Mesothelial cell of epicardium (in vitro differentiated cells): ENCODE measurements at regions not wholly inside any gene's neighbourhood (a gene's known extent, or its start where the extent isn't known, plus 50 kb on each side); places are given as distances from the start of the nearest gene placed in this dataset.

Experiments used
- DNase-seq, 2 experiments: peaks; one replicate each; pipeline ENCODE4 v3.0.0; 2021; ENCODE audit warnings: low spot score in 2 of 2; ENCODE audit not compliant: unreplicated experiment in 2 of 2
- H3K27ac Mint-ChIP-seq: 2 replicates; pipeline ENCODE4 v1.8.0; 2021; ENCODE audit warnings: mixed read lengths
- H3K27me3 Mint-ChIP-seq: 2 replicates; pipeline ENCODE4 v1.8.0; 2021; ENCODE audit warnings: low read depth, mixed read lengths
- H3K36me3 Mint-ChIP-seq: 2 replicates; pipeline ENCODE4 v1.8.0; 2021; ENCODE audit warnings: mixed read lengths
- H3K4me1 Mint-ChIP-seq: 2 replicates; pipeline ENCODE4 v1.8.0; 2021; ENCODE audit warnings: mixed read lengths
- H3K4me3 Mint-ChIP-seq: 2 replicates; pipeline ENCODE4 v1.8.0; 2021; ENCODE audit warnings: mild to moderate bottlenecking, moderate library complexity, mixed read lengths
- H3K9me3 Mint-ChIP-seq: 2 replicates; pipeline ENCODE4 v1.8.0; 2021; ENCODE audit warnings: mixed read lengths
- CTCF ChIP-seq: fragments of 200-600 bp; sonication (generic); IDR thresholded peaks from one replicate; pipeline ENCODE4 v1.5.0; 2021; ENCODE audit warnings: antibody characterized with exemption; ENCODE audit not compliant: unreplicated experiment

GRCh38 chr20:6925744-6926278 is 158.3 kb downstream of the BMP2 start:
- DNase-seq = no peak
- Mint-ChIP-seq H3K27me3 (no peaks in the 10 kb centered on the region), H3K27ac (peak overlapping the region; percentile 64), H3K4me3 (no peak overlapping the region), H3K9me3 (peaks cover 6% of the 10 kb centered on the region), H3K4me1 (peaks cover 17% of the 10 kb centered on the region), H3K36me3 (no peaks in the 10 kb centered on the region)
- TF ChIP-seq CTCF = no peak

GRCh38 chr20:6940048-6940447 is 172.6 kb downstream of the BMP2 start:
- DNase-seq = no peak
- peak; percentile 36 for TF ChIP-seq CTCF
- no peak overlapping the region for H3K27ac Mint-ChIP-seq
- no peaks in the 10 kb centered on the region for H3K27me3 Mint-ChIP-seq
- no peaks in the 10 kb centered on the region for H3K36me3 Mint-ChIP-seq
- no peak overlapping the region for H3K4me3 Mint-ChIP-seq
- peaks cover 2% of the 10 kb centered on the region for H3K4me1 Mint-ChIP-seq
- H3K9me3 Mint-ChIP-seq = no peaks in the 10 kb centered on the region

GRCh38 chr20:6940876-6941275 is 173.4 kb downstream of the BMP2 start:
- H3K27me3 Mint-ChIP-seq = no peaks in the 10 kb centered on the region
- no peak overlapping the region for H3K4me3 Mint-ChIP-seq
- H3K36me3 Mint-ChIP-seq = no peaks in the 10 kb centered on the region
- no peak overlapping the region for H3K27ac Mint-ChIP-seq
- DNase-seq = no peak
- H3K9me3 Mint-ChIP-seq = peaks cover 4% of the 10 kb centered on the region
- no peak for TF ChIP-seq CTCF
- H3K4me1 Mint-ChIP-seq = peaks cover 2% of the 10 kb centered on the region

- no peak for DNase-seq
- no peaks in the 10 kb centered on the region for H3K27me3 Mint-ChIP-seq
- no peak overlapping the region for H3K4me3 Mint-ChIP-seq
- H3K36me3 Mint-ChIP-seq = no peaks in the 10 kb centered on the region
- H3K9me3 Mint-ChIP-seq = peaks cover 9% of the 10 kb centered on the region
- H3K4me1 Mint-ChIP-seq = peaks cover 2% of the 10 kb centered on the region
- no peak for TF ChIP-seq CTCF
- H3K27ac Mint-ChIP-seq = no peak overlapping the region
These were observed 174.1 kb downstream of the BMP2 start for GRCh38 chr20:6941571-6941970.

DNA sequence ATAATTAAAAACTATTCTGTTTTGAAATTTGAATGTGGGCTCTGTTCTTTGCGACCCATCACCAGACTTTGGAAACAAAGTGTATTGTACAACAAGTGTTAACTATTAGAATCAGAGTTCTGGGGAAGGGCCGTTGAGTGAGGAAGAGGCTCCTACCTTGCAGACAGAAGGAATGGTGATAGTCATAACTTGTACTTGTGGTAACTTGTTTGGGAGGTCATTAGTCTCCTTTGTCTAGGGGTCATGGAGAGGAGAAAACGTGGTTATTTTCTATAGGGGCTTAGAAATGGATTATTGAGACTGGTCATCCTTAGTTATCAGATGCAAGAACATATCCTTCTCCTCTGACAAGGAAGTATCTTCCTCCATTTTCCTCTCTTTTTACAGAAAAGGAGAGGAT is 174.8 kb downstream of the BMP2 start:
- Mint-ChIP-seq H3K9me3 (peaks cover 9% of the 10 kb centered on the region), H3K27me3 (no peaks in the 10 kb centered on the region), H3K36me3 (no peaks in the 10 kb centered on the region), H3K27ac (no peak overlapping the region), H3K4me1 (peaks cover 2% of the 10 kb centered on the region), H3K4me3 (no peak overlapping the region)
- DNase-seq = no peak
- TF ChIP-seq CTCF = no peak

- no peak for TF ChIP-seq CTCF
- DNase-seq = no peak
- H3K27me3 Mint-ChIP-seq = no peaks in the 10 kb centered on the region
These were observed 176.8 kb downstream of the BMP2 start for GRCh38 chr20:6944292-6944691.

More at GRCh38 chr20:6944292-6944691, 176.8 kb downstream of the BMP2 start:
- H3K4me3 Mint-ChIP-seq = no peak overlapping the region
- peaks cover 9% of the 10 kb centered on the region for H3K9me3 Mint-ChIP-seq
- H3K4me1 Mint-ChIP-seq = peaks cover 2% of the 10 kb centered on the region
- no peak overlapping the region for H3K27ac Mint-ChIP-seq
- no peaks in the 10 kb centered on the region for H3K36me3 Mint-ChIP-seq
